Endothelial cell of umbilical vein (primary cell): ENCODE measurements at regions not wholly inside any gene's neighbourhood (a gene's known extent, or its start where the extent isn't known, plus 50 kb on each side); places are given as distances from the start of the nearest gene placed in this dataset.

Experiments used
- CTCF ChIP-seq, 2 donors: IDR thresholded peaks; 1 replicate in 1 of 2; 2 replicates in 1 of 2; pipeline ENCODE4 v1.5.1; 2011; ENCODE audit warnings: low read length in 2 of 2, mild to moderate bottlenecking in 2 of 2, moderate library complexity in 2 of 2, control low read depth in 1 of 2, inconsistent platforms in 1 of 2, low read depth in 1 of 2; ENCODE audit not compliant: insufficient read depth in 1 of 2; ENCODE audit errors: extremely low read depth in 1 of 2
- EZH2 ChIP-seq: IDR thresholded peaks from 2 replicates; pipeline ENCODE4 v1.6.1; 2012; ENCODE audit warnings: borderline replicate concordance, low read depth, mild to moderate bottlenecking, moderate library complexity, low read length, inconsistent platforms; ENCODE audit not compliant: severe bottlenecking
- GATA2 ChIP-seq: IDR thresholded peaks from 2 replicates; pipeline ENCODE4 v1.7.0; 2011; ENCODE audit warnings: low read depth, mild to moderate bottlenecking, moderate library complexity, mixed read lengths, low read length; ENCODE audit not compliant: insufficient read length, insufficient read depth
- MAX ChIP-seq: IDR thresholded peaks from 2 replicates; pipeline ENCODE4 v1.6.1; 2011; ENCODE audit not compliant: insufficient read depth, insufficient read length
- MYC ChIP-seq: IDR thresholded peaks from one replicate; pipeline ENCODE4 v1.6.1; 2011; ENCODE audit warnings: mild to moderate bottlenecking, low read depth, low read length
- POLR2A ChIP-seq: IDR thresholded peaks from 2 replicates; pipeline ENCODE4 v1.6.1; 2012; ENCODE audit warnings: low read depth, mild to moderate bottlenecking, control low read depth, low read length
- POLR2AphosphoS5 ChIP-seq: IDR thresholded peaks from 2 replicates; pipeline ENCODE4 v1.6.1; 2012; ENCODE audit warnings: low read depth, mild to moderate bottlenecking, control low read depth, low read length, moderate library complexity; ENCODE audit not compliant: insufficient read depth

DNA sequence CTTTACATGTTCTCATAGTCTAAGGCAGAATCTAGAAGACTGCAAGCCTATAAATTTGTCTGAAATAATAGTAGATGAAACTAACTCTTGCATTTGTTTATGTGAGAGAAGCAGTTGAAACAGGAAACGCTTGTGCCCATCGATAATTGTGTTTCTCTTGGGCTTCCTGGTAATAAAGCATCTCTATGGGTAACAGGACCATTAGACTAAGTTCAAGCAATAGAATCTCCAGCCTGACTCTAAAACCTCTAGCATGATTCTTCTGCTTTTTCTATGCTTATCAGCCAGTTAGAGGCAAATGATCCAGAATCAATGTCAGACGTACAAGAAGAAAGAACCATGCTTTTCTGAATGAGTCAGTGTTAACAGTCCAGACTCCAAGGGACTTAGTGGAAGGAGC is 1734.4 kb downstream of the LRRC4C start:
- no peak for TF ChIP-seq CTCF (IDR thresholded peaks at IDR 0.05; ENCODE audit: extremely low read depth in 1 of 2, insufficient read depth in 1 of 2, low read depth in 1 of 2, low read length in 2 of 2)
- TF ChIP-seq GATA2: no peak
- no peak for TF ChIP-seq POLR2AphosphoS5
- no peak for TF ChIP-seq MYC
- no peak for TF ChIP-seq POLR2A
- no peak for TF ChIP-seq MAX
- TF ChIP-seq EZH2: no peak
